Kidney (tissue), 13 donors: ENCODE measurements at regions not wholly inside any gene's neighbourhood (a gene's known extent, or its start where the extent isn't known, plus 50 kb on each side); places are given as distances from the start of the nearest gene placed in this dataset.

Experiments
- DNase-seq, 5 donors: peaks; one replicate each; pipeline ENCODE4 v3.0.0-alpha.2; 2013 to 2020
- FAIRE-seq: peaks from 2 replicates; lab custom pipeline; 2012; peaks lifted over from hg19 to GRCh38; lab: Jason Lieb, UNC
- H3K27ac ChIP-seq, 2 donors: one replicate each; pipeline ENCODE4 v1.7.0; 2013; ENCODE audit warnings: low read depth in 2 of 2, low read length in 2 of 2, inconsistent platforms in 1 of 2
- H3K27me3 ChIP-seq: one replicate; pipeline ENCODE4 v1.7.1; 2013; ENCODE audit warnings: low read length, inconsistent platforms; ENCODE audit not compliant: control insufficient read depth, insufficient read depth
- H3K36me3 ChIP-seq, 3 donors: one replicate each; pipeline versions ENCODE4 v1.7.0 to v1.7.1; 2013; ENCODE audit warnings: low read length in 3 of 3, control low read depth in 1 of 3, inconsistent platforms in 1 of 3; ENCODE audit not compliant: insufficient read depth in 3 of 3, control insufficient read depth in 2 of 3
- H3K4me1 ChIP-seq, 3 donors: one replicate each; pipeline versions ENCODE4 v1.7.0 to v1.7.1; 2013; ENCODE audit warnings: low read length in 3 of 3, inconsistent platforms in 1 of 3, low read depth in 1 of 3; ENCODE audit not compliant: control insufficient read depth in 2 of 3, insufficient read depth in 2 of 3
- H3K4me3 ChIP-seq, 3 donors: one replicate each; pipeline versions ENCODE4 v1.7.0 to v1.8.1; 2013; ENCODE audit warnings: low read length in 3 of 3, control low read depth in 1 of 3, inconsistent platforms in 1 of 3
- H3K9ac ChIP-seq, 3 donors: one replicate each; pipeline versions ENCODE4 v1.7.0 to v1.7.1; 2013; ENCODE audit warnings: low read length in 3 of 3, control low read depth in 1 of 3, inconsistent platforms in 1 of 3
- H3K9me3 ChIP-seq, 3 donors: one replicate each; pipeline versions ENCODE4 v1.7.0 to v1.7.1; 2013; ENCODE audit warnings: low read length in 3 of 3, control low read depth in 1 of 3, inconsistent platforms in 1 of 3; ENCODE audit not compliant: control insufficient read depth in 2 of 3, insufficient read depth in 1 of 3
- CTCF ChIP-seq: IDR thresholded peaks from 3 replicates; pipeline ENCODE4 v1.5.1; 2012; ENCODE audit warnings: mild to moderate bottlenecking, moderate library complexity, borderline replicate concordance; ENCODE audit not compliant: insufficient read depth; ENCODE audit errors: extremely low read depth
- intact Hi-C: fragments of 100-400 bp; cut with DNase I; formaldehyde crosslinking; loops from one replicate; pipeline ENCODE4 v1.11.1; 2022
- donor health status: control.
- donor health status: control.
- donor health status: control.
- donor health status: control.
- donor health status: control.
- donor health status: DM: yes; HTN: yes; CAD: no.
- donor health status: Normal renal cell carcinoma (clear cell type).

GRCh38 chr1:103211073-103211472 lies 102.8 kb upstream of the COL11A1 start:
- no peaks in the 10 kb centered on the region for H3K27me3 ChIP-seq
- intact Hi-C loops = no loop called here
- H3K27ac ChIP-seq = no peak overlapping the region
- H3K4me1 ChIP-seq = no peaks in the 10 kb centered on the region
- H3K9ac ChIP-seq = no peak overlapping the region
- H3K9me3 ChIP-seq = no peaks in the 10 kb centered on the region
- FAIRE-seq = no peak
- TF ChIP-seq CTCF = no peak
- DNase-seq = no peak
- H3K36me3 ChIP-seq = no peaks in the 10 kb centered on the region
- H3K4me3 ChIP-seq = no peak overlapping the region

DNA sequence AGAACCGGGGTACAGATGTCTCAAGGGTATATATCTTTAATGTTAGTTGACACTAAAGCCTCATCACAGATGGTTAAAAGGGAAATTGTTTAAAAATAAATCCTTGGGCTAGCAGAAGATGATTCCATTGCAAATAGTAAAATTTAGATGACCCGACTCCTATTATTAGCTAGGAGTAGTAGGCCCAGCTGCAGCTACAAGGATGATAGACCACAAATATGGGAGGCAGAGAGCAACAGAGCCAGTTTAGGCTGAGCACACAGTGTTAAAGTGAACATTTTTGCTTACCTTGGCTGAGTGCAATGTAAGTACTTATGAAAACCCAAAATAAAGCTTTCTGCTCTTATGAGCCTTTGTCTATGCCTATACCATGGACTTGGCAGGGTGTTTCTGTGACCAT lies 100.5 kb upstream of the COL11A1 start:
- no peaks in the 10 kb centered on the region for H3K9me3 ChIP-seq
- H3K27ac ChIP-seq = no peak overlapping the region
- H3K36me3 ChIP-seq = no peaks in the 10 kb centered on the region
- intact Hi-C loops = no loop called here
- DNase-seq (no peak), FAIRE-seq (no peak)
- H3K27me3 ChIP-seq = no peaks in the 10 kb centered on the region
- TF ChIP-seq CTCF = no peak
- no peaks in the 10 kb centered on the region for H3K4me1 ChIP-seq
- H3K9ac ChIP-seq = no peak overlapping the region
- H3K4me3 ChIP-seq = no peak overlapping the region

GRCh38 chr1:103199001-103199400 lies 90.7 kb upstream of the COL11A1 start:
- intact Hi-C loops = no loop called here
- no peaks in the 10 kb centered on the region for H3K36me3 ChIP-seq
- no peak overlapping the region for H3K9ac ChIP-seq
- no peak for TF ChIP-seq CTCF
- H3K27ac ChIP-seq = no peak overlapping the region
- FAIRE-seq (no peak), DNase-seq (no peak)
- H3K9me3 ChIP-seq = no peaks in the 10 kb centered on the region
- H3K27me3 ChIP-seq = no peaks in the 10 kb centered on the region
- no peak overlapping the region for H3K4me3 ChIP-seq
- no peaks in the 10 kb centered on the region for H3K4me1 ChIP-seq

DNA sequence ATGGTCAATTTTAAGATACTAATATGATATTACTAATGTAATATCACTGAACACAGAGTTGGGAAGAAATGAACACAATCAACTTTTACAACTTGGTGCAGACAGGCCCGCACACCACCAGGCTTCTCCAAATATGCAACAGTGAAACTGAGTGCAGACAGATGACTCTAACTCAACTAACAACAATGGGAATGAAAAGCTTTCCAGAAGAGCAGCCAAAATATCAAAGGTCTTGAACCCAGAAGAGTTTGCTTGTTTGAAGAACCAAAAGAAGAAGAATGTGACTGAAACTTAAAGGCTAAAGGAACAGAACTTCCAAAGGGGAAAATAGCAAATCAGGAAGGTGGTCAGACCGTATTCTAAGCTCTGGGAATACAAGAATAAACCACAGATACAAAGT lies 89.8 kb upstream of the COL11A1 start:
- Histone ChIP-seq H3K36me3 (no peaks in the 10 kb centered on the region), H3K4me3 (no peak overlapping the region), H3K9ac (no peak overlapping the region), H3K27me3 (no peaks in the 10 kb centered on the region), H3K27ac (no peak overlapping the region), H3K4me1 (no peaks in the 10 kb centered on the region), H3K9me3 (no peaks in the 10 kb centered on the region)
- intact Hi-C loops = no loop called here
- FAIRE-seq (no peak), DNase-seq (no peak)
- no peak for TF ChIP-seq CTCF
